ENCODE measurements at regions not wholly inside any gene's neighbourhood (a gene's known extent, or its start where the extent isn't known, plus 50 kb on each side); places are given as distances from the start of the nearest gene placed in this dataset.
"Not testable (repeated sequence)": the region's sequence is repeated elsewhere in the genome, so short reads cannot be mapped to it uniquely, and the experiment has no call there.

GRCh38 chr11:109715424-109715823, 293.4 kb downstream of the C11orf87 start:
- H3K9me3 ChIP-seq (ENCODE audit: control insufficient read depth in 2 of 2, insufficient read depth in 1 of 2, low read length in 1 of 2); H3K27ac ChIP-seq (ENCODE audit: low read depth in 1 of 2, low read length in 1 of 2); H3K4me1 ChIP-seq (ENCODE audit: control insufficient read depth in 2 of 2, insufficient read depth in 2 of 2, low read length in 2 of 2); H3K36me3 ChIP-seq (ENCODE audit: control insufficient read depth in 2 of 2, insufficient read depth in 2 of 2, low read length in 1 of 2); H3K4me3 ChIP-seq (ENCODE audit: low read length in 2 of 2); H3K27me3 ChIP-seq (ENCODE audit: control insufficient read depth in 2 of 2, insufficient read depth in 1 of 2, low read length in 1 of 2); DNase-seq (ENCODE audit: low read depth in 6 of 9, low spot score in 9 of 9): not testable (repeated sequence)
- 90% methylated on average over 4 of the region's 4 CpGs for whole genome bisulfite sequencing

GRCh38 chr11:109726061-109726460, 304.1 kb downstream of the C11orf87 start:
- Histone ChIP-seq H3K9me3 (ENCODE audit: control insufficient read depth in 2 of 2, insufficient read depth in 1 of 2, low read length in 1 of 2) (no peaks in the 10 kb centered on the region), H3K4me1 (ENCODE audit: control insufficient read depth in 2 of 2, insufficient read depth in 2 of 2, low read length in 2 of 2) (no peaks in the 10 kb centered on the region), H3K4me3 (ENCODE audit: low read length in 2 of 2) (no peak overlapping the region), H3K27me3 (ENCODE audit: control insufficient read depth in 2 of 2, insufficient read depth in 1 of 2, low read length in 1 of 2) (no peaks in the 10 kb centered on the region), H3K27ac (ENCODE audit: low read depth in 1 of 2, low read length in 1 of 2) (no peak overlapping the region), H3K36me3 (ENCODE audit: control insufficient read depth in 2 of 2, insufficient read depth in 2 of 2, low read length in 1 of 2) (no peaks in the 10 kb centered on the region)
- 89% methylated on average over 2 of the region's 2 CpGs for WGBS
- no peak for DNase-seq (ENCODE audit: low read depth in 6 of 9, low spot score in 9 of 9)

DNA sequence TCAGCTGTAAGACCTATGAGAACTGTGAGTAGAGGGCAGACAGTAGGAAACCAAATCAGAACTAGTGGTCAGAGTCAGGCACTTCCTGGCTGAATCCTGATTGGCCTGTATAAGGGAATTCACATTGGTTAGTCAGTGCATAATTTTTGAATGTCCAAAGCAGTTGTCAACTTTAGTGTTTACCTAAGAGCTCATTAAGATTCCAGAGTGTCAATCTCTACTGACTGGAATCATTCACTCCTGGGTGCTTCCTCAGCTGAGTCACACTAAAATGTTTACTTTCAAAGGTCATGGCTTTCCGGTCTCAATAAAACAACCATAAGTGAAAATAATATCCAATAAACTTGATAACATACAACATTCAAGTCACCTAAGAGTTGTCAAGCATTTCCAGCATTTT, 306.1 kb downstream of the C11orf87 start:
- Histone ChIP-seq H3K36me3 (ENCODE audit: control insufficient read depth in 2 of 2, insufficient read depth in 2 of 2, low read length in 1 of 2) (no peaks in the 10 kb centered on the region), H3K9me3 (ENCODE audit: control insufficient read depth in 2 of 2, insufficient read depth in 1 of 2, low read length in 1 of 2) (no peaks in the 10 kb centered on the region), H3K4me1 (ENCODE audit: control insufficient read depth in 2 of 2, insufficient read depth in 2 of 2, low read length in 2 of 2) (no peaks in the 10 kb centered on the region), H3K27me3 (ENCODE audit: control insufficient read depth in 2 of 2, insufficient read depth in 1 of 2, low read length in 1 of 2) (no peaks in the 10 kb centered on the region), H3K27ac (ENCODE audit: low read depth in 1 of 2, low read length in 1 of 2) (no peak overlapping the region), H3K4me3 (ENCODE audit: low read length in 2 of 2) (no peak overlapping the region)
- WGBS = 97% methylated on average over 1 of the region's 1 CpG
- no peak for DNase-seq (ENCODE audit: low read depth in 6 of 9, low spot score in 9 of 9)

DNA sequence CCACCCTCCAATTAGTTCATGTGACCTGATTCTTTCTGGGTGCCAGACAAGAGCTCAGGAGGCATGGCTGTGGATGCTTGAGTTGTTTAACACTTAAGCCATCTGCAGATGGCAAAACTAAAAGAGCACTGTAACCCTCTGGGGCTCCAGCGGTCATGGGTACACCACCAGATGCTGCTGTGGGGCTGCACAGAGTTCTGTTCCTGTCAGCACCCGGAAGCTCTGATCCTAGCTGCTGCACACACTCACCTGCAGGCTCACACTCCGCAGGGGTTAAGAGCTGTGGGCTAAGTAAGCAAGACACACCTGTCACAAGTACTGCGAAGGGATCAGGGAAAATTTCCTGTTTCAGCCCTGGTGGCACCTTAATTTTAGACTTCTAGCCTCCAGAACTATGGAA, 307.8 kb downstream of the C11orf87 start:
- no peaks in the 10 kb centered on the region for H3K4me1 ChIP-seq (ENCODE audit: control insufficient read depth in 2 of 2, insufficient read depth in 2 of 2, low read length in 2 of 2)
- H3K27ac ChIP-seq (ENCODE audit: low read depth in 1 of 2, low read length in 1 of 2) = no peak overlapping the region
- H3K4me3 ChIP-seq (ENCODE audit: low read length in 2 of 2) = no peak overlapping the region
- H3K27me3 ChIP-seq (ENCODE audit: control insufficient read depth in 2 of 2, insufficient read depth in 1 of 2, low read length in 1 of 2) = no peaks in the 10 kb centered on the region
- no peaks in the 10 kb centered on the region for H3K9me3 ChIP-seq (ENCODE audit: control insufficient read depth in 2 of 2, insufficient read depth in 1 of 2, low read length in 1 of 2)
- DNase-seq (ENCODE audit: low read depth in 6 of 9, low spot score in 9 of 9) = no peak
- WGBS = 94% methylated on average over 4 of the region's 4 CpGs
- no peaks in the 10 kb centered on the region for H3K36me3 ChIP-seq (ENCODE audit: control insufficient read depth in 2 of 2, insufficient read depth in 2 of 2, low read length in 1 of 2)

DNA sequence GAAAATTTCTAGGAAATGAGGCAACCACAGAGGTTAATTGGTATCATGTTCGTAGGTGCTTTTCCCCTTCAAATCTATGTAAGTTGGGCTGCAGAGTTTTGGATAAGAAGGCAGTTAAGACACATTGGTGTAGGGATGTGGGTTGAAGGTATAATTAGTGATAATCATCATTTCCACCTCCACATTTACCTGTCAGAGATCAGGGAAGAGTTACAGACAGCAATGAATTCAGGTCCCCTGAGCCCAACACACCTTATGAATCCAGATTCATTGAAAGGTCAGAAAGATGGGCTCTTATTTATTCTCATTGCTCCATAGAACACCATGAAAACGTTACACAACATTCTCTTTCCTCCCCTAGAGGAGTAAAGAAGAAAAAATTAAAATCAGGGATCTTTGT, 308.7 kb downstream of the C11orf87 start:
- no peaks in the 10 kb centered on the region for H3K27me3 ChIP-seq (ENCODE audit: control insufficient read depth in 2 of 2, insufficient read depth in 1 of 2, low read length in 1 of 2)
- H3K9me3 ChIP-seq (ENCODE audit: control insufficient read depth in 2 of 2, insufficient read depth in 1 of 2, low read length in 1 of 2) = no peaks in the 10 kb centered on the region
- DNase-seq (ENCODE audit: low read depth in 6 of 9, low spot score in 9 of 9) = no peak
- H3K4me1 ChIP-seq (ENCODE audit: control insufficient read depth in 2 of 2, insufficient read depth in 2 of 2, low read length in 2 of 2) = no peaks in the 10 kb centered on the region
- WGBS = 65% methylated on average over 2 of the region's 2 CpGs
- H3K36me3 ChIP-seq (ENCODE audit: control insufficient read depth in 2 of 2, insufficient read depth in 2 of 2, low read length in 1 of 2) = no peaks in the 10 kb centered on the region
- no peak overlapping the region for H3K27ac ChIP-seq (ENCODE audit: low read depth in 1 of 2, low read length in 1 of 2)
- H3K4me3 ChIP-seq (ENCODE audit: low read length in 2 of 2) = no peak overlapping the region

GRCh38 chr11:109731451-109731850, 309.5 kb downstream of the C11orf87 start:
- Histone ChIP-seq H3K27me3 (ENCODE audit: control insufficient read depth in 2 of 2, insufficient read depth in 1 of 2, low read length in 1 of 2) (no peaks in the 10 kb centered on the region), H3K27ac (ENCODE audit: low read depth in 1 of 2, low read length in 1 of 2) (no peak overlapping the region), H3K36me3 (ENCODE audit: control insufficient read depth in 2 of 2, insufficient read depth in 2 of 2, low read length in 1 of 2) (no peaks in the 10 kb centered on the region), H3K4me1 (ENCODE audit: control insufficient read depth in 2 of 2, insufficient read depth in 2 of 2, low read length in 2 of 2) (no peaks in the 10 kb centered on the region), H3K4me3 (ENCODE audit: low read length in 2 of 2) (no peak overlapping the region), H3K9me3 (ENCODE audit: control insufficient read depth in 2 of 2, insufficient read depth in 1 of 2, low read length in 1 of 2) (no peaks in the 10 kb centered on the region)
- WGBS = 88% methylated on average over 4 of the region's 4 CpGs
- DNase-seq (ENCODE audit: low read depth in 6 of 9, low spot score in 9 of 9) = no peak

- no peaks in the 10 kb centered on the region for H3K36me3 ChIP-seq (ENCODE audit: control insufficient read depth in 2 of 2, insufficient read depth in 2 of 2, low read length in 1 of 2)
- H3K9me3 ChIP-seq (ENCODE audit: control insufficient read depth in 2 of 2, insufficient read depth in 1 of 2, low read length in 1 of 2) = no peaks in the 10 kb centered on the region
- 98% methylated on average over 1 of the region's 1 CpG for WGBS
- no peaks in the 10 kb centered on the region for H3K27me3 ChIP-seq (ENCODE audit: control insufficient read depth in 2 of 2, insufficient read depth in 1 of 2, low read length in 1 of 2)
- DNase-seq (ENCODE audit: low read depth in 6 of 9, low spot score in 9 of 9) = no peak
- no peaks in the 10 kb centered on the region for H3K4me1 ChIP-seq (ENCODE audit: control insufficient read depth in 2 of 2, insufficient read depth in 2 of 2, low read length in 2 of 2)
- no peak overlapping the region for H3K4me3 ChIP-seq (ENCODE audit: low read length in 2 of 2)
- no peak overlapping the region for H3K27ac ChIP-seq (ENCODE audit: low read depth in 1 of 2, low read length in 1 of 2)
These were observed 311.3 kb downstream of the C11orf87 start for GRCh38 chr11:109733245-109733644.

DNA sequence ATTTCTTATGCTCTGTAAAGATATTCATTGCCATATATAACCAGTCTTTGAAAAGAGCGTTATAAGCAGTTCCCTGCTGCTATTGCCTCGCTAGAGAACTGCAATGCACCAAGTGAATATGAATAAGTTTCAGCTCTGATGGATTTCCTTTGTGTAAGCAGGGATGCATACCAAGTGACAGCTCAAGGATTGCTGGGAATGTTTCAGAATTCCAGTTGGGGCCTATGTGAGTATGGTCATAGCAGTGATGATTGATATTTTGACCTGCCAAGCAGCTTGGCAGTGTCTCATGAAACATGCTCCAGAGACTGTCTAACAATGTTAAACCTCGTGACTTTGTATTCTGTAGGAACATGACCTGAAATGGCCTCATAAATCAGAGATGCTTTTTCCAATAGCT, 312.6 kb downstream of the C11orf87 start:
- no peak overlapping the region for H3K4me3 ChIP-seq (ENCODE audit: low read length in 2 of 2)
- no peaks in the 10 kb centered on the region for H3K9me3 ChIP-seq (ENCODE audit: control insufficient read depth in 2 of 2, insufficient read depth in 1 of 2, low read length in 1 of 2)
- H3K27ac ChIP-seq (ENCODE audit: low read depth in 1 of 2, low read length in 1 of 2) = no peak overlapping the region
- no peaks in the 10 kb centered on the region for H3K4me1 ChIP-seq (ENCODE audit: control insufficient read depth in 2 of 2, insufficient read depth in 2 of 2, low read length in 2 of 2)
- no peaks in the 10 kb centered on the region for H3K27me3 ChIP-seq (ENCODE audit: control insufficient read depth in 2 of 2, insufficient read depth in 1 of 2, low read length in 1 of 2)
- H3K36me3 ChIP-seq (ENCODE audit: control insufficient read depth in 2 of 2, insufficient read depth in 2 of 2, low read length in 1 of 2) = no peaks in the 10 kb centered on the region
- no peak for DNase-seq (ENCODE audit: low read depth in 6 of 9, low spot score in 9 of 9)
- WGBS = 87% methylated on average over 3 of the region's 3 CpGs

- no peak for DNase-seq (ENCODE audit: low read depth in 6 of 9, low spot score in 9 of 9)
- H3K27ac ChIP-seq (ENCODE audit: low read depth in 1 of 2, low read length in 1 of 2) = no peak overlapping the region
- H3K27me3 ChIP-seq (ENCODE audit: control insufficient read depth in 2 of 2, insufficient read depth in 1 of 2, low read length in 1 of 2) = no peaks in the 10 kb centered on the region
- 96% methylated on average over 2 of the region's 2 CpGs for WGBS
- H3K9me3 ChIP-seq (ENCODE audit: control insufficient read depth in 2 of 2, insufficient read depth in 1 of 2, low read length in 1 of 2) = no peaks in the 10 kb centered on the region
- no peaks in the 10 kb centered on the region for H3K4me1 ChIP-seq (ENCODE audit: control insufficient read depth in 2 of 2, insufficient read depth in 2 of 2, low read length in 2 of 2)
- no peaks in the 10 kb centered on the region for H3K36me3 ChIP-seq (ENCODE audit: control insufficient read depth in 2 of 2, insufficient read depth in 2 of 2, low read length in 1 of 2)
- H3K4me3 ChIP-seq (ENCODE audit: low read length in 2 of 2) = no peak overlapping the region
These were observed 313.1 kb downstream of the C11orf87 start for GRCh38 chr11:109735128-109735527.

- no peaks in the 10 kb centered on the region for H3K36me3 ChIP-seq (ENCODE audit: control insufficient read depth in 2 of 2, insufficient read depth in 2 of 2, low read length in 1 of 2)
- no peak for DNase-seq (ENCODE audit: low read depth in 6 of 9, low spot score in 9 of 9)
- no peaks in the 10 kb centered on the region for H3K4me1 ChIP-seq (ENCODE audit: control insufficient read depth in 2 of 2, insufficient read depth in 2 of 2, low read length in 2 of 2)
- H3K27ac ChIP-seq (ENCODE audit: low read depth in 1 of 2, low read length in 1 of 2) = no peak overlapping the region
- H3K27me3 ChIP-seq (ENCODE audit: control insufficient read depth in 2 of 2, insufficient read depth in 1 of 2, low read length in 1 of 2) = no peaks in the 10 kb centered on the region
- H3K4me3 ChIP-seq (ENCODE audit: low read length in 2 of 2) = no peak overlapping the region
- WGBS = 85% methylated on average over 2 of the region's 2 CpGs
- H3K9me3 ChIP-seq (ENCODE audit: control insufficient read depth in 2 of 2, insufficient read depth in 1 of 2, low read length in 1 of 2) = no peaks in the 10 kb centered on the region
These were observed 317.4 kb downstream of the C11orf87 start for GRCh38 chr11:109739379-109739778.

Measured in thymus (tissue), 11 donors.